ENCODE measurements at regions not wholly inside any gene's neighbourhood (a gene's known extent, or its start where the extent isn't known, plus 50 kb on each side); places are given as distances from the start of the nearest gene placed in this dataset.
"Not testable (repeated sequence)": the region's sequence is repeated elsewhere in the genome, so short reads cannot be mapped to it uniquely, and the experiment has no call there.

DNA sequence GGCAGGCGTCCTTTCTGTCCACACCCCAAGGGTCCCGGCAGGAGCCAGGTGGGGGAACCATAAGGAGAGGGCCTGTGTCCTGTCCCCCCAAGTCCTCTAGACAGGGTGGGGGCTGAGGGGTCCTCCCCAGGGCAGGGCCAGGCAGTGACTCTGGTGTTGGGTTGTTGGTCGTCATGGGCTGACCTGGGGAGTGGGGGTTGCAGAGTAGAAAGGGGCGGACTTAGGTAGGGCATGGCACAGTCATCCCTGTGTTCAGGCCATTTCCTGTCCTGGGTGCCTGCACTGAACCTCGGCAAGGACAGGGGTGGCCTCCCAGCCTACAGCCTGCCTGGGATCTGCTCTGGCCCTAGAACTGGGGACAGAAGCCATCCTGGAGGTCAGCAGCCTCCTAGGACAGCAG, 356.2 kb downstream of the TMEM121 start:
- H3K4me3 ChIP-seq (ENCODE audit: low read length), result no peak overlapping the region
- no peak for DNase-seq (ENCODE audit: low read depth, low spot score)

DNA sequence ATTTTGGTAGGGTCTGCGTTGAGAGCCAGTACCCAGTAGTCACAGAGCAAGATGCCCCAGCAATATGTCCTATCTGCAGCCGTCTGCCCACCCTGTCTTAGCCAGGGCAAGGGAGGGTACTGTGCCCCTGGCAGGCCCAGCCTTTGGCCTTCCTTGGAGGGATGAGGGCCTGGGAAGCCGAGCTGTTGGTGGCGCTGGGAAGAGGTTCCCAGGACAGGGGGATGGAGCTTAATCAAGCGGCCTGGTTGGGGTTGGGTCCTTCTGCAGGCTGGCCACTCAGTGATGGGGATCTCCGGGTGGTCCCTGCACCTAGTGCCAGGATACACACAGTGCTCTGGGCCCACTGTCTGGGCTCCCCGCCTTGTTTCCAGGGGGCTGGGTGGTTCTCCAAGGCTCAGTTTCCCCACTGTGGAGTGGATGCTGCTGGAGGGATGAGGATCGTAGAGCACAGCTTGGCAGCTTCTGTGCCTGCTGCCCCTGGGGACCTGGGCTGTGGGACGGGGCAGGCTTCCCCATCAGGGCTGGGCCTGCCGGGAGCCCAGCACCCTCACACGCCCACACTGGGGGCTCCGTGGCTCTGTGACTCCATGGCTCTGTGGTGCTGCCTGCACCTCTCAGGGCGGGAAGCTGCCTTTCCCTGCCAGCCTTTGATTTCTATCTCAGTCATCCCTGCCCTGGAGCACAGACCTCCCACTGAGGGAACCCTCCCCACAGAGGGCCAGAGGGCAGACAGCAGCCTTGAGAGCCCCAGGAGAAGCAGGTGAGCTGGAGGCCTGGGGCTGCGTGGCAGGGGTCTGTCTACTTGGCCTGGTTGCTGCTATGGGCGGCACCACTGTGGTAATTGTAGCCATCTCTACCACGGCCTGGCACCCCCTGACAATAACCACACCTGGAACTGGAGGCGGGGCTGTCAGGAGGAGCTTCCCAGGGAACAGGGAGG, 357.0 kb downstream of the TMEM121 start:
- DNase-seq (ENCODE audit: low read depth, low spot score), result no peak
- no peak overlapping the region for H3K4me3 ChIP-seq (ENCODE audit: low read length)

GRCh38 chr14:105884192-105884807, 357.9 kb downstream of the TMEM121 start:
- not testable (repeated sequence) for DNase-seq (ENCODE audit: low read depth, low spot score); H3K4me3 ChIP-seq (ENCODE audit: low read length)

GRCh38 chr14:105884808-105885281, 358.5 kb downstream of the TMEM121 start:
- no peak overlapping the region for H3K4me3 ChIP-seq (ENCODE audit: low read length)
- no peak for DNase-seq (ENCODE audit: low read depth, low spot score)

GRCh38 chr14:105885561-105886320, 359.4 kb downstream of the TMEM121 start:
- no peak overlapping the region for H3K4me3 ChIP-seq (ENCODE audit: low read length)
- DNase-seq (ENCODE audit: low read depth, low spot score), result no peak

DNA sequence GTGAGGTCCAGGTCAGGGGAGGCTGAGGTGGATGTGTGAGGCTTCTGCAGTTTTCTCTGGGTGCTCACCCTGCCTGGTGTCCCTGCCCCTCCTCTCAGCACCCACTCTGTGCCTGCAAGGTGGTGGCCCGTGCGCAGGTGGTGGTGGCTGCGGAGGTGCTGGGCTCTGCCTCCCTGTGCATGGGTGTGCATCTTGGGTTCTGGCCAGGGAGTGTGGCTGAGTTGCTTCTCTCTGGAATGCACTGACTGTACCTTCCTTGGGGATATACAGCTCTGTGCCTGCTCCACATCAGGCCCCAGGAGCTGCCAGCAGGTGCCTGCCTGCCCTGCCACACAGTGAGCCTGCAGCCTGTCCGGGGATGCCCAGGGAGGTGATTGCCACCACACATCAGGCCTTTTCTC, 360.4 kb downstream of the TMEM121 start:
- not testable (repeated sequence) for DNase-seq (ENCODE audit: low read depth, low spot score)

GRCh38 chr14:105887692-105888091, 361.3 kb downstream of the TMEM121 start:
- no peak overlapping the region for H3K4me3 ChIP-seq (ENCODE audit: low read length)
- no peak for DNase-seq (ENCODE audit: low read depth, low spot score)

More for the DNA sequence above, 360.4 kb downstream of the TMEM121 start:
- H3K4me3 ChIP-seq (ENCODE audit: low read length), result not testable (repeated sequence)

GRCh38 chr14:105888151-105888550, 361.8 kb downstream of the TMEM121 start:
- no peak overlapping the region for H3K4me3 ChIP-seq (ENCODE audit: low read length)
- peak; percentile 58 for DNase-seq (ENCODE audit: low read depth, low spot score)

GRCh38 chr14:105888784-105889665, 362.6 kb downstream of the TMEM121 start:
- H3K4me3 ChIP-seq (ENCODE audit: low read length), result peak overlapping the region; percentile 48
- DNase-seq (ENCODE audit: low read depth, low spot score), result no peak

- H3K4me3 ChIP-seq (ENCODE audit: low read length), result peak overlapping the region; percentile 48
- peak; percentile 85 for DNase-seq (ENCODE audit: low read depth, low spot score)
These were observed 363.5 kb downstream of the TMEM121 start for GRCh38 chr14:105889666-105890473.

GRCh38 chr14:105890474-105891220, 364.3 kb downstream of the TMEM121 start:
- no peak for DNase-seq (ENCODE audit: low read depth, low spot score)
- peak overlapping the region; percentile 48 for H3K4me3 ChIP-seq (ENCODE audit: low read length)

DNA sequence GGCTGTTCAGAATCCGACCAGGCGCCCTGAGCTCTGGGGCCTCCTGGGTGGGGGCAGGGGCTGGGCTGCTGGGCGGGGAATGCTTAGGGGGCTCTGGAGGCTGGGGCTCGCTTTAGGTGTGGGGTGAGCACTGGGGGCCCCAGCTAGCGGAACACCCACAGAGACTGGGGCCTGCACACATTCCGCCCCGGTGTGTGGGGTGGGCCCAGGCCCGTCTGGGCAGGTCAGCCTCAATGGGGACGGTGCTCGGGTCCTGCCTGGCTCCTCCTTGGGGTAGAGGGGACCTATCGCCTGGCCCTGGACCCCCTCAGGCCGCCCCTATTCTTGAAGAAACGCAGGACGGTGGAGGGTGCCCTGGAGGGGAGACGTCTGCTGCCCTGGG, 364.8 kb downstream of the TMEM121 start:
- no peak for DNase-seq (ENCODE audit: low read depth, low spot score)

GRCh38 chr14:105891631-105892452, 365.5 kb downstream of the TMEM121 start:
- H3K4me3 ChIP-seq (ENCODE audit: low read length), result no peak overlapping the region
- DNase-seq (ENCODE audit: low read depth, low spot score), result no peak

More for the DNA sequence above, 364.8 kb downstream of the TMEM121 start:
- no peak overlapping the region for H3K4me3 ChIP-seq (ENCODE audit: low read length)

GRCh38 chr14:105892453-105893441, 366.4 kb downstream of the TMEM121 start:
- not testable (repeated sequence) for H3K4me3 ChIP-seq (ENCODE audit: low read length); DNase-seq (ENCODE audit: low read depth, low spot score)

DNA sequence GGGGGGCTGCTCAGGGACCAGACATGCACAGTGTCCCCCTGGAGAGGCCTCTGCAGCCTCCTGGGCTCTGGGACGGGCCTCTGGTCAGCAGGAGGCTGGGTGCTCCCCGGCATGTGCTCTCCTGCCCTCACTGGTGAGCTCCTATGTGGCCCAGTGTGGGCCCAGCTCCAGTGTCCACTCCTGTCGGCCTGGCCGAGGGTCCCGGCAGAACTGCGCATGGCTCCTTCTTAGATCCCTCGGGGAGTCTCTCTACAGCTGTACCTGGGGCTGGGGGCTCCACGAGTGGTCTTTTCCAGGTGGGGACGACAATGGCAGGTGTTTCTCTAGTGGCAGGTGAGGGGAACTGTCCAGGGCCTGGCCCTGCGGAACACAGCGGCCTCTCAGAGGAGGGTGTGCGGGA, 367.3 kb downstream of the TMEM121 start:
- DNase-seq (ENCODE audit: low read depth, low spot score), result not testable (repeated sequence)

More for the DNA sequence above, 367.3 kb downstream of the TMEM121 start:
- not testable (repeated sequence) for H3K4me3 ChIP-seq (ENCODE audit: low read length)

All from Jurkat, Clone E6-1 (cell line).